DMS 273 (cell line): ENCODE measurements at regions not wholly inside any gene's neighbourhood (a gene's known extent, or its start where the extent isn't known, plus 50 kb on each side); places are given as distances from the start of the nearest gene placed in this dataset.

Experiments used
- DNase-seq: peaks from one replicate; lab custom pipeline; 2025; ENCODE audit not compliant: unreplicated experiment; lab: John Stamatoyannopoulos, UW

GRCh38 chr15:77541421-77542181 lies 91.1 kb downstream of the LINGO1 start:
- peak; percentile 50 for DNase-seq

- DNase-seq = no peak
Measured at GRCh38 chr15:77540312-77541060, 92.2 kb downstream of the LINGO1 start.

GRCh38 chr15:77538793-77539497 lies 93.8 kb downstream of the LINGO1 start:
- no peak for DNase-seq

GRCh38 chr15:77538027-77538451 lies 94.7 kb downstream of the LINGO1 start:
- no peak for DNase-seq

GRCh38 chr15:77537006-77537405 lies 95.7 kb downstream of the LINGO1 start:
- DNase-seq = no peak

- no peak for DNase-seq
Measured at GRCh38 chr15:77535845-77536244, 96.9 kb downstream of the LINGO1 start.
